OCI-LY1 (cell line): ENCODE measurements at regions not wholly inside any gene's neighbourhood (a gene's known extent, or its start where the extent isn't known, plus 50 kb on each side); places are given as distances from the start of the nearest gene placed in this dataset.

ENCODE experiments used
- EZH2 ChIP-seq: fragments of 200-600 bp; sonication (generic), shearing (Covaris generic); IDR thresholded peaks from 2 replicates; pipeline ENCODE4 v1.8.0; 2017; ENCODE audit warnings: borderline replicate concordance, mixed run types, mild to moderate bottlenecking, antibody characterized with exemption, low read length, moderate library complexity, mixed read lengths
- TF ChIP-seq, protein P1 (sequence below): fragments of 200-600 bp; sonication (generic), shearing (Covaris generic); IDR thresholded peaks from 2 replicates; pipeline ENCODE4 v1.5.1; 2017; ENCODE audit warnings: mild to moderate bottlenecking, antibody characterized with exemption, low read length, moderate library complexity, mixed read lengths

DNA sequence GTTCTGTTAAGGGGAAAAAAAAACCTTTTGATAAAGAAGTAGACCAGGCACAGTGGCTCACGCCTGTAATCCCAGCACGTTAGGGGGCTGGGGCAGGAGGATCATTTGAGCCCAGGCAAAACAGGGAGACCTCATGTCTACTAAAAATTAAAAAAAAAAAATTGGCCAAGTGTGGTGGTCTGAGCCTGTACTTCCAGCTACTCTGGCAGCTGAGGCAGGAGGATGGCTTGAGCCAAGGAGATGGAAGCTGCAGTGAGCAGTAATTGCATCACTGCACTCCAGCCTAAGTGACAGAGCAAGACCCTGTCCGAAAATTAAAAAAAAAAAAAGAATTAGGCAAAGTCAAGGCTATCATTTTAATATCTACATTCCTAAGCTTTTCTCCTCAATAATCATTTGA lies 124.8 kb upstream of the CPM start:
- TF ChIP-seq, protein P1, sequence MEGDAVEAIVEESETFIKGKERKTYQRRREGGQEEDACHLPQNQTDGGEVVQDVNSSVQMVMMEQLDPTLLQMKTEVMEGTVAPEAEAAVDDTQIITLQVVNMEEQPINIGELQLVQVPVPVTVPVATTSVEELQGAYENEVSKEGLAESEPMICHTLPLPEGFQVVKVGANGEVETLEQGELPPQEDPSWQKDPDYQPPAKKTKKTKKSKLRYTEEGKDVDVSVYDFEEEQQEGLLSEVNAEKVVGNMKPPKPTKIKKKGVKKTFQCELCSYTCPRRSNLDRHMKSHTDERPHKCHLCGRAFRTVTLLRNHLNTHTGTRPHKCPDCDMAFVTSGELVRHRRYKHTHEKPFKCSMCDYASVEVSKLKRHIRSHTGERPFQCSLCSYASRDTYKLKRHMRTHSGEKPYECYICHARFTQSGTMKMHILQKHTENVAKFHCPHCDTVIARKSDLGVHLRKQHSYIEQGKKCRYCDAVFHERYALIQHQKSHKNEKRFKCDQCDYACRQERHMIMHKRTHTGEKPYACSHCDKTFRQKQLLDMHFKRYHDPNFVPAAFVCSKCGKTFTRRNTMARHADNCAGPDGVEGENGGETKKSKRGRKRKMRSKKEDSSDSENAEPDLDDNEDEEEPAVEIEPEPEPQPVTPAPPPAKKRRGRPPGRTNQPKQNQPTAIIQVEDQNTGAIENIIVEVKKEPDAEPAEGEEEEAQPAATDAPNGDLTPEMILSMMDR, result no peak
- TF ChIP-seq EZH2, result no peak
